ENCODE measurements at regions not wholly inside any gene's neighbourhood (a gene's known extent, or its start where the extent isn't known, plus 50 kb on each side); places are given as distances from the start of the nearest gene placed in this dataset.

GRCh38 chr13:31930901-31931522, 100.6 kb upstream of the FRY start:
- TF ChIP-seq CTCF (IDR thresholded peaks at IDR 0.05) (no peak), POLR2A (IDR thresholded peaks at IDR 0.05) (no peak)
